ENCODE measurements at regions not wholly inside any gene's neighbourhood (a gene's known extent, or its start where the extent isn't known, plus 50 kb on each side); places are given as distances from the start of the nearest gene placed in this dataset.

- no peak overlapping the region for H3K27ac ChIP-seq (ENCODE audit: low read depth, low read length)
- whole genome bisulfite sequencing, 3 donors: 93 to 97% (median 95%) methylated on average over 11 of the region's 11 CpGs
Observed at GRCh38 chr13:73984201-73984600, 150.0 kb downstream of the KLF12 start.

DNA sequence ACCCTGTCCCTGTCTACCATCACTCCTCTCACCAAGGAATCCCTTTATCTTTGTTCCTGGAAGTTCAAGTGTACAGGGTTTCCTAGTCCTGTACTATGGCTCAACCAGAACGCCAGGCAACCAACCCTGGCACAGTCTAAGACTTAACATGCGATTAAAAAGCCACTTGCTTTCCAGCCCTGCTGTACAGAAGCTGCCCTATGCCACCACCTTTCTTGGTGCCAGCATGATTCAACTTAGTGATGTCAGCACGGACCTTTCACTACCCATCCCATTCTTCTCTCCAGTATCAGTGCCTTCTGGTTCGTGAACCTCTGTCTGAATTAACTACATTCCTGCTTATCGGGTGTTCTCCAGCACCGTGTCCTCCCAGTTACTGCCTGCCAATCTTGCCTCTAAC, 151.1 kb downstream of the KLF12 start:
- 79 to 91% (median 83%) methylated on average over 6 of the region's 6 CpGs for WGBS, 3 donors
- H3K27ac ChIP-seq (ENCODE audit: low read depth, low read length): no peak overlapping the region

- 45 to 58% (median 50%) methylated on average over 4 of the region's 4 CpGs for WGBS, 3 donors
- H3K27ac ChIP-seq (ENCODE audit: low read depth, low read length): no peak overlapping the region
Observed at GRCh38 chr13:73981595-73981994, 152.6 kb downstream of the KLF12 start.

DNA sequence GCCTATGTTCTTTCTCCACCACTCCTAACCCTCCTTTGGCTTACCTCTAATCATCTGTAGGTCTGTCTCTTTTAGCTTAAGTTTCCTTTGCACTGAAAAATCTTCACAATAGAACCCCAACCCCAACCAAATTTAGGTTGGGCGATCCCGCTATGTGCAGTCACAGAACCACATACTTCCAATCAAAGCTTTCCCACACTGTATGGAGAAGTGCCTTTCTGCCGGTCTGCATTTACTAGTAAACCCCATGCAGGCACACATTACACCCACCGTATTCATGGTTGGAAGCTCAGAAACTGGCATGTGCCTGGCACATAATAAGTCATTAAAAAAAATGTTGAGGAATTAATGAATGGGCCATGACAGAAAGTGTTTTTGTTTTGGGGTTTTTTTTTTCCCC, 158.4 kb downstream of the KLF12 start:
- 96 to 98% (median 97%) methylated on average over 4 of the region's 4 CpGs for WGBS, 3 donors
- H3K27ac ChIP-seq (ENCODE audit: low read depth, low read length): no peak overlapping the region

DNA sequence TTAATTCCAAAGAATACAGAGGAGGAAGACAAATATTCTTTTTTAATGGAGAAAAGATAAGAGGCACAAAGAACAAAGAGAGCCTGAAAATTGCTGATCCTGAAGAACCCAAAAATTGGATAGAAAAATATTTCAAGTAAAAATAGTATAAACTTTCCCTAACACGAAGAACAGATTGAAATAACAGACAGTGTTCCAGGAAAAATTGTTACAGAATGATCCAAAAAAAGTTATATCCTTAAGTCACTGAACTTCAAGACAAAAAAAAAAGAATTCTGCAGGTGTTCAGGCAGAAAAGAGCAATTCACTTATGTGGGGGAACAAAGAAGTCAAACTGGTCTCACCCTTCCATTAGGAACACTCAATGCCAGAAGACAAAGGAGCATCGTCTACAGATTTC, 160.2 kb downstream of the KLF12 start:
- H3K27ac ChIP-seq (ENCODE audit: low read depth, low read length): no peak overlapping the region
- 68 to 83% (median 69%) methylated on average over 2 of the region's 2 CpGs for WGBS, 3 donors

- no peak overlapping the region for H3K27ac ChIP-seq (ENCODE audit: low read depth, low read length)
- 93 to 95% (median 95%) methylated on average over 2 of the region's 2 CpGs for WGBS, 3 donors
Observed at GRCh38 chr13:73973156-73973555, 161.0 kb downstream of the KLF12 start.

DNA sequence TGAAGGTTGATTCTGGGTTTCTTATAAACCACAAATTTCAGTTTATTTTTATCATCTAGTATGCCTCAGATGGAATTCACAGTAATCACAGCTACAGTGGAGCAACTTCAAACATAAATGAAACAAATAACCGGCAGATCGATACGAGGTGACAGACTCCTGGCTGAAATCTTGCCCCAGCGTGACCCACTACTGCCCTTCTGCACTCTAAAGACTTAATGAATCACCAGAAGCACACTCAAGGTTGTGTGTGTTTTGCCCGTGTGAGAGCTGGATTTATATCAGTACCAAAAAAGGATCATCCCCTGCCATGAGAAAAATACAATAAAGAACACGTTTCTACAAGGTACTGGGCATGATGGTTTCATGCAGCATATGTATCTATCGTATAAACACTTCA, 161.7 kb downstream of the KLF12 start:
- H3K27ac ChIP-seq (ENCODE audit: low read depth, low read length): no peak overlapping the region
- 60 to 93% (median 91%) methylated on average over 7 of the region's 7 CpGs for WGBS, 3 donors

GRCh38 chr13:73971481-73971880, 162.7 kb downstream of the KLF12 start:
- no peak overlapping the region for H3K27ac ChIP-seq (ENCODE audit: low read depth, low read length)
- 82 to 95% (median 89%) methylated on average over 2 of the region's 2 CpGs for WGBS, 3 donors

DNA sequence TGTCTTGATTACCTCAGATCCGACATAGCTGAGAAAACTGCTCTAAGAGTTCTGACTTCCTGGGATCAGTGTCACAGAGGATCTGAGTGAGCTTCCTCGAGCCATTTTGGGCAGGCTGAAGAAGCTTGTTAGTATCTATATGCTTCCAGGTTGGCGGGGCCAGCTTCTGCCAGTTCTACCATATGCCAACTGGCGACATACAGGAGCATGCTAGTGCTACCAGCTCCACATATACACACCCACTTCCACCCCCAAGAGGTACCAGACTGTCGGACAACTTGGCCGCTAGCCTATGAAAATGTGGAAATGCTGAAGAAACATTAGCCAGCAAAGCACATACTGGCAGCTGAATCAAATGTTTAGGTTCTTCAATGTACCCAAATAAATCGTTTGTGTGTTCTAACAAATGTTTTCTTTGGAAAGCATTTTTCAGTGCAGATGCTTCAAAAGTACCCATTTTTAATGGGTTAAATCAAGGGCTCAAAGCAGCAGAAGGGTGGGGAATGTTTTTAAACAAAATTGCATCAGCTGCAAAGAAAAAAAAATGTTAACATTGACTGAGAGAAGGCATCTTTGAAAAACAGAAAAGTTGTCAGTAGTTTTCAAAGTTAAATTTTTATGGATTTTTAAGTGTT, 163.7 kb downstream of the KLF12 start:
- no peak overlapping the region for H3K27ac ChIP-seq (ENCODE audit: low read depth, low read length)
- WGBS, 3 donors: 79 to 91% (median 88%) methylated on average over 7 of the region's 7 CpGs

DNA sequence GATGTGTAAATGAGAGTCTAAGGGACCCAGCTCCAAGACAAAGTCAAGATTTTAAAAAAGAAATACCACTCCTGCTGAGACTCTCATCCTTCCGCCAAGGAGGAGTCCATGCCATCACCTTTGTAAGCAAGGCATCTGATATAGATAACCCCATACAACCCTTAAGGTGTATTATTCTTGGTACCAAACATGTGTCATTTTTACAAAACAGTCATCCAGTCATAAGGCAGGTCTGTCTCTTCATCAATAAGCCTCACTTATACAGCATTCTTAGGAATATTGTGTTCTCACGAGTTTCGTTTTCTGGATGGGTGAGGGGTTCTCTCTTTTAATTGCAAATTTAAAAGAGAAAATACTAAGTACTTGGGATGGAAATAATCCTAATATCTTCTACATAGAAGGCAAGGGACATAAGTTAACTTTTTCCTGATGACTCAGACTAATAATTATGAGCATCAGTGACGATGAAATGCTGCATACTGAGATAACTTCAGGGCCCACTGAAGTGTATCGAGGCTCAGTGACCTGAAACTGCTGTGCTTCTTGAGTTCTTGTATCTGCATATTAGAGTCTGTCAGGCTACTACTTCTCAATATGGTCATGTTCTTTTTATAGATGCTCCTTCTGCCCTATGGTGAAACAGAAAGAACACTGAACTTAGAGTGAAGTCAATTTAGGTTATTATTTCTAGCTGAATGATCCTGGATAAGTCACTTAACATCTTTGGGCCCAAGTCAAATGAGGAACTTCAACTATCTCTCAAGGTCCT, 166.6 kb downstream of the KLF12 start:
- 94 to 95% (median 94%) methylated on average over 5 of the region's 5 CpGs for WGBS, 3 donors
- no peak overlapping the region for H3K27ac ChIP-seq (ENCODE audit: low read depth, low read length)

DNA sequence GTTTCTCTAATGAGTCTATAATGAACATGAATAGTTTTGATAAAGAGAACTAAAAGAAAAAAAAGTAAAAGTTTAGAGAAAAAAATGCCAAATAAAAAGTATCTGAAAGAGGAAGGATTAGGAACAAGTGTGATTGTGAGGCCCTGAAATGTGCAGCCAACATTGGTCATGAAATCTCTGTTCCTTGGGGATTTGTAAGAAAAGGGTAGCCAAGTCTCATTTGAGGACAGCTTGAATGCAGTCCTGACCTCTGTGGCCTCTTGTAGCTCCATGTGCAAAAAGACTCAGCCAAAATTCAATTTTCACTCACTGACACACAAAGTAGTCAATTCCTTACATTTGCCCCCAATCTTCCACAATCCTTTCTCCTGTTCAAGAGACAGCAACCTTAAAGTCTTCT, 167.9 kb downstream of the KLF12 start:
- no peak overlapping the region for H3K27ac ChIP-seq (ENCODE audit: low read depth, low read length)

DNA sequence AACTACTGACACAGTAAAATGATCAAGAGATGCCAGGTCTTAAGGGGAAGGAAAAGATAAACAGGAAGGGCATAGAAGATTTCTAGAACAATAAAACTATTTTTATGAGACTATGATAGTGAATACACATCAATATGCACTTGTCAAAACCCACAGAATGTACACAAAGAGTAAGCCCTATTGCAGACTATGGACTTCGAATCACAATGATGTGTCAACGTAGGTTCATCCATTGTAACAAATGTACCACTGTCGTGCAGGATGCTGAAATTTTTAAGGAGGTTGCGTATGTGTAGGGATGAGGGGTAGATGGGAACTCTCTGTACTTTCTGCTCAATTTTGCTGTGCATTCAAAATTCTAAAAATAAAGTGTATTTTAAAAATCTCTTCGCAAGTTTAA, 171.9 kb downstream of the KLF12 start:
- H3K27ac ChIP-seq (ENCODE audit: low read depth, low read length): no peak overlapping the region
- 75 to 83% (median 77%) methylated on average over 5 of the region's 5 CpGs for WGBS, 3 donors

GRCh38 chr13:73961181-73961580, 173.0 kb downstream of the KLF12 start:
- H3K27ac ChIP-seq (ENCODE audit: low read depth, low read length): no peak overlapping the region
- 62 to 84% (median 70%) methylated on average over 4 of the region's 4 CpGs for WGBS, 3 donors

- WGBS, 3 donors: 40 to 60% (median 54%) methylated on average over 1 of the region's 1 CpG
- no peak overlapping the region for H3K27ac ChIP-seq (ENCODE audit: low read depth, low read length)
Observed at GRCh38 chr13:73960474-73960873, 173.7 kb downstream of the KLF12 start.

DNA sequence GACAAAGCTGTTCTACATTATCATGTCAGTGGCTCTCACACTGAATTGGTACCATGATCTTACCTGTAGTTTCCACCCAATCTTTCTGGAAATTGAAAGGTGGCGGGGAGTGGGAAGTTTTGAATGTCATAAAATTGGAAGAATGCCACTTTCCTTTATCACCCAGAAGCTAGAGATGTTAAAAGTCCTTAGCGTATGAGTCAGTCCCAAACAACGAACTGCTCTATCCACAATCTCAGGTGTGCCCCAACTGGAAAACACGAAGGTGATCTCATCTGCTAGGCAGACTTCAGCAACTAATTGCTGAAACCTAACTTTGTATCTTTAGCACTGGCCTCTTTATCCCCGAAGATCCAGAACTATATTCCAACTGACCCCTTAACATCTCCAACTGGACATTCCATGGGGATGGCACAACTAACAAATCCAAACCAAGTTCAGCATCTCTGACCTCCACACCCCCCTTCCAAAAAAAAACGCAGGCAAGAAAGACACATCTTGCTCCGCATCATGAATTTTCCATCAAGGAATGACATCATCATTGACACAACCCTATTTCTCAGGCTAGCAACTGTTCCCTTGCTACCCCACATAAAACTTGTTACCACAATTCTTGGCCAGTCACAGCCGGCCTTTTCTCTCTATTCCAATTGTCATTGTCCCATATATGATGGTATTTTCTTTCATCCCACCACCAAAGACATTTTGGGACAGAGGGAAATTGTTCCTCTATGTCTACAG, 175.4 kb downstream of the KLF12 start:
- H3K27ac ChIP-seq (ENCODE audit: low read depth, low read length): no peak overlapping the region
- WGBS, 3 donors: 81 to 94% (median 93%) methylated on average over 7 to 8 of the region's 8 CpGs

- WGBS, 3 donors: 88 to 93% (median 93%) methylated on average over 5 of the region's 5 CpGs
- H3K27ac ChIP-seq (ENCODE audit: low read depth, low read length): no peak overlapping the region
Observed at GRCh38 chr13:73957889-73958288, 176.3 kb downstream of the KLF12 start.

DNA sequence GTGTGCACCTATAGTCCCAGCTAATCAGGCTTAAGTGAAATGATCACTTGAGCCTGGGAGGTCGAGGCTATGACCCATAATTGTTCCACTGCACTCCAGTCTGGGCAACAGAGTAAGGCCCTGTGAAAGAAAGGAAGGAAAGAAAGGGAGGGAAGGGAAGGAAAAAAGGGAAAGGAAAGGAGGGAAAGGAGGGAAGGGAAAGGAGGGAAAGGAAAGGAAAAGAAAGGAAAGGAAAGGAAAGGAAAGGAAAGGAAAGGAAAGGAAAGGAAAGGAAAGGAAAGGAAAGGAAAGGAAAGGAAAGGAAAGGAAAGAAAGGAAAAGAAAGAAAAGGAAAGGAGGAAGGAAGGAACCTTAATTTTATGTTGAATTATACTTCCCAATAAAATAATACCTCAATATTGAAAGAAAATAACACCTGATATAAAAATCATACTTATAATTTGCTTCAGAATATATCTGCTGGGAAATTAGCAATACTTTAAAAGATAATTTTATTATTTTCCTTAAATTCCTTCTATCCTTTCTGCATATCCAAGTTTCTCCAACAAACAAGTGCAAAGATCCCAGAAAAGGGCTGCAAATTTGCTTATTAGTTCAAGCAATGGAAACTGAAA, 177.3 kb downstream of the KLF12 start:
- 69 to 84% (median 82%) methylated on average over 1 of the region's 1 CpG for WGBS, 3 donors
- H3K27ac ChIP-seq (ENCODE audit: low read depth, low read length): no peak overlapping the region

- H3K27ac ChIP-seq (ENCODE audit: low read depth, low read length): no peak overlapping the region
- 60 to 72% (median 67%) methylated on average over 2 of the region's 2 CpGs for WGBS, 3 donors
Observed at GRCh38 chr13:73955977-73956500, 178.2 kb downstream of the KLF12 start.

GRCh38 chr13:73954808-73955207, 179.4 kb downstream of the KLF12 start:
- no peak overlapping the region for H3K27ac ChIP-seq (ENCODE audit: low read depth, low read length)
- 91 to 100% (median 98%) methylated on average over 1 of the region's 1 CpG for WGBS, 3 donors

Measured in adipose tissue (tissue), 3 donors.